Retinal pigment epithelial cell (primary cell): ENCODE measurements at regions not wholly inside any gene's neighbourhood (a gene's known extent, or its start where the extent isn't known, plus 50 kb on each side); places are given as distances from the start of the nearest gene placed in this dataset.

ENCODE experiments used
- DNase-seq: peaks from one replicate; pipeline ENCODE4 v3.0.0-alpha.2; 2010; ENCODE audit warnings: low read depth
- H3K4me3 ChIP-seq: 2 replicates; pipeline ENCODE4 v1.5.1; 2011; ENCODE audit warnings: mild to moderate bottlenecking, low read length, control low read depth, moderate library complexity
- CTCF ChIP-seq: conservative IDR thresholded peaks from 2 replicates; pipeline ENCODE4 v1.5.1; 2011; ENCODE audit warnings: low read depth, low read length, control low read depth, inconsistent platforms

- DNase-seq = no peak
- H3K4me3 ChIP-seq = no peak overlapping the region
- no peak for TF ChIP-seq CTCF
Measured at GRCh38 chr15:66933932-66934867, 131.2 kb upstream of the SMAD3 start.

GRCh38 chr15:66934868-66935520, 130.4 kb upstream of the SMAD3 start:
- no peak for DNase-seq
- no peak overlapping the region for H3K4me3 ChIP-seq
- no peak for TF ChIP-seq CTCF

GRCh38 chr15:66935688-66936087, 129.7 kb upstream of the SMAD3 start:
- no peak for DNase-seq
- no peak overlapping the region for H3K4me3 ChIP-seq
- TF ChIP-seq CTCF = no peak

GRCh38 chr15:66936109-66936860, 129.1 kb upstream of the SMAD3 start:
- no peak for TF ChIP-seq CTCF
- H3K4me3 ChIP-seq = no peak overlapping the region
- no peak for DNase-seq

GRCh38 chr15:66936861-66937582, 128.4 kb upstream of the SMAD3 start:
- no peak overlapping the region for H3K4me3 ChIP-seq
- no peak for DNase-seq
- no peak for TF ChIP-seq CTCF

- no peak for DNase-seq
- TF ChIP-seq CTCF = no peak
- no peak overlapping the region for H3K4me3 ChIP-seq
Measured at GRCh38 chr15:66937588-66937987, 127.8 kb upstream of the SMAD3 start.
